HEK293 (cell line): ENCODE measurements at regions not wholly inside any gene's neighbourhood (a gene's known extent, or its start where the extent isn't known, plus 50 kb on each side); places are given as distances from the start of the nearest gene placed in this dataset.

Source experiments
- CTCF ChIA-PET: fragments of 350-600 bp; formaldehyde crosslinking; extraction: SDS; loops from one replicate; lab custom pipeline; 2021; ENCODE audit warnings: antibody characterized with exemption; lab: Yijun Ruan, JAX
- POLR2A ChIA-PET: fragments of 300-600 bp; formaldehyde crosslinking; extraction: SDS; loops from one replicate; lab custom pipeline; 2020; ENCODE audit warnings: antibody characterized with exemption, inconsistent platforms; lab: Yijun Ruan, JAX
- H3K27ac ChIP-seq: fragments of 200-500 bp; sonication (Bioruptor generic); 2 replicates; pipeline ENCODE4 v1.5.1; 2014; ENCODE audit warnings: low read depth, low read length, control low read depth, inconsistent platforms; ENCODE audit errors: extremely low read depth
- H3K36me3 ChIP-seq, 2 experiments: fragments of 200-500 bp in 1 of 2; sonication (Bioruptor generic) in 1 of 2; 1 replicate in 1 of 2; 2 replicates in 1 of 2; pipeline ENCODE4 v1.5.1; 2014 to 2017; ENCODE audit warnings: inconsistent platforms in 2 of 2, low read length in 2 of 2; ENCODE audit not compliant: control insufficient read depth in 2 of 2, insufficient read depth in 1 of 2
- H3K4me1 ChIP-seq: fragments of 200-500 bp; sonication (Bioruptor generic); 2 replicates; pipeline ENCODE4 v1.5.1; 2014; ENCODE audit warnings: mild to moderate bottlenecking, low read length, inconsistent platforms; ENCODE audit not compliant: control insufficient read depth, insufficient read depth
- H3K4me3 ChIP-seq: 2 replicates; pipeline ENCODE4 v1.5.1; 2011; ENCODE audit warnings: low read depth, mild to moderate bottlenecking, control low read depth, low read length, moderate library complexity
- H3K9me3 ChIP-seq: fragments of 200-500 bp; sonication (Bioruptor generic); 2 replicates; pipeline ENCODE4 v1.5.1; 2014; ENCODE audit warnings: low read depth, low read length, inconsistent platforms; ENCODE audit not compliant: control insufficient read depth, insufficient read depth
- CTCF ChIP-seq: fragments of 450-650 bp; formaldehyde crosslinking; IDR thresholded peaks from 2 replicates; pipeline ENCODE4 v1.5.1; 2016; ENCODE audit warnings: missing biosample characterization, missing genetic modification characterization
- HIC1 ChIP-seq: fragments of 450-650 bp; formaldehyde crosslinking; IDR thresholded peaks from 2 replicates; pipeline ENCODE4 v1.5.1; 2016; ENCODE audit warnings: missing biosample characterization, missing genetic modification characterization
- PRDM1 ChIP-seq: fragments of 450-650 bp; formaldehyde crosslinking; IDR thresholded peaks from 2 replicates; pipeline ENCODE4; 2016; ENCODE audit warnings: missing biosample characterization, missing genetic modification characterization
- REPIN1 ChIP-seq: fragments of 450-650 bp; formaldehyde crosslinking; IDR thresholded peaks from 2 replicates; pipeline ENCODE4 v1.5.1; 2017; ENCODE audit warnings: missing biosample characterization, missing genetic modification characterization, low read depth
- ZBTB1 ChIP-seq: fragments of 450-650 bp; formaldehyde crosslinking; IDR thresholded peaks from 2 replicates; pipeline ENCODE4 v1.5.1; 2016; ENCODE audit warnings: missing biosample characterization, missing genetic modification characterization
- ZBTB21 ChIP-seq: fragments of 450-650 bp; formaldehyde crosslinking; IDR thresholded peaks from 2 replicates; pipeline ENCODE4 v1.5.1; 2017; ENCODE audit warnings: missing biosample characterization, missing genetic modification characterization
- ZFP3 ChIP-seq: fragments of 450-650 bp; formaldehyde crosslinking; IDR thresholded peaks from 2 replicates; pipeline ENCODE4 v1.5.1; 2016; ENCODE audit warnings: low read depth, missing biosample characterization, missing genetic modification characterization
- ZNF184 ChIP-seq: fragments of 450-650 bp; IDR thresholded peaks from 2 replicates; pipeline ENCODE4 v1.5.1; 2018; ENCODE audit warnings: missing biosample characterization, mild to moderate bottlenecking, missing genetic modification characterization
- ZNF280D ChIP-seq: fragments of 450-650 bp; formaldehyde crosslinking; IDR thresholded peaks from 2 replicates; pipeline ENCODE4 v1.5.1; 2016; ENCODE audit warnings: missing biosample characterization, missing genetic modification characterization
- ZNF302 ChIP-seq: fragments of 450-650 bp; formaldehyde crosslinking; IDR thresholded peaks from 2 replicates; pipeline ENCODE4 v1.5.1; 2016; ENCODE audit warnings: missing biosample characterization, missing genetic modification characterization, low read depth
- ZNF510 ChIP-seq: fragments of 450-650 bp; formaldehyde crosslinking; IDR thresholded peaks from 2 replicates; pipeline ENCODE4 v1.5.1; 2018; ENCODE audit warnings: mild to moderate bottlenecking, missing genetic modification characterization, missing biosample characterization; ENCODE audit not compliant: insufficient replicate concordance
- ZNF514 ChIP-seq: fragments of 450-650 bp; formaldehyde crosslinking; IDR thresholded peaks from 2 replicates; pipeline ENCODE4 v1.5.1; 2016; ENCODE audit warnings: missing biosample characterization, missing genetic modification characterization
- ZNF621 ChIP-seq: fragments of 450-650 bp; formaldehyde crosslinking; IDR thresholded peaks from 2 replicates; pipeline ENCODE4 v1.5.1; 2017; ENCODE audit warnings: missing biosample characterization, missing genetic modification characterization
- ZNF701 ChIP-seq: fragments of 450-650 bp; formaldehyde crosslinking; IDR thresholded peaks from 2 replicates; pipeline ENCODE4 v1.5.1; 2016; ENCODE audit warnings: missing biosample characterization, missing genetic modification characterization
- TF ChIP-seq, protein P1 (sequence below): fragments of 450-650 bp; formaldehyde crosslinking; IDR thresholded peaks from 2 replicates; pipeline ENCODE4 v1.5.1; 2016; ENCODE audit warnings: missing biosample characterization, missing genetic modification characterization
- TF ChIP-seq, protein P2 (sequence below): fragments of 450-650 bp; formaldehyde crosslinking; IDR thresholded peaks from 2 replicates; pipeline ENCODE4 v1.5.1; 2016; ENCODE audit warnings: missing biosample characterization, missing genetic modification characterization

- TF ChIP-seq, protein P1, sequence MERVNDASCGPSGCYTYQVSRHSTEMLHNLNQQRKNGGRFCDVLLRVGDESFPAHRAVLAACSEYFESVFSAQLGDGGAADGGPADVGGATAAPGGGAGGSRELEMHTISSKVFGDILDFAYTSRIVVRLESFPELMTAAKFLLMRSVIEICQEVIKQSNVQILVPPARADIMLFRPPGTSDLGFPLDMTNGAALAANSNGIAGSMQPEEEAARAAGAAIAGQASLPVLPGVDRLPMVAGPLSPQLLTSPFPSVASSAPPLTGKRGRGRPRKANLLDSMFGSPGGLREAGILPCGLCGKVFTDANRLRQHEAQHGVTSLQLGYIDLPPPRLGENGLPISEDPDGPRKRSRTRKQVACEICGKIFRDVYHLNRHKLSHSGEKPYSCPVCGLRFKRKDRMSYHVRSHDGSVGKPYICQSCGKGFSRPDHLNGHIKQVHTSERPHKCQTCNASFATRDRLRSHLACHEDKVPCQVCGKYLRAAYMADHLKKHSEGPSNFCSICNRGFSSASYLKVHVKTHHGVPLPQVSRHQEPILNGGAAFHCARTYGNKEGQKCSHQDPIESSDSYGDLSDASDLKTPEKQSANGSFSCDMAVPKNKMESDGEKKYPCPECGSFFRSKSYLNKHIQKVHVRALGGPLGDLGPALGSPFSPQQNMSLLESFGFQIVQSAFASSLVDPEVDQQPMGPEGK, result no peak
- TF ChIP-seq ZNF510 (tag by site-specific recombination) (no peak), REPIN1 (no peak), ZNF302 (no peak), ZNF621 (tag by site-specific recombination) (no peak)
Measured at GRCh38 chrX:118189000-118189399, 72.4 kb upstream of the KLHL13 start (continued).

GRCh38 chrX:118189628-118190027, 73.0 kb upstream of the KLHL13 start:
- no peak for TF ChIP-seq PRDM1 (tag by site-specific recombination)
- TF ChIP-seq ZNF510 (tag by site-specific recombination), result no peak
- TF ChIP-seq ZBTB21 (tag by site-specific recombination), result no peak
- TF ChIP-seq ZNF514 (tag by site-specific recombination), result no peak
- TF ChIP-seq ZBTB1 (tag by site-specific recombination), result no peak
- TF ChIP-seq ZNF701 (tag by site-specific recombination), result no peak
- no peak for TF ChIP-seq ZNF184 (tag by site-specific recombination)
- TF ChIP-seq CTCF (tag by site-specific recombination), result no peak
- TF ChIP-seq ZFP3, result no peak
- no peak for TF ChIP-seq HIC1 (tag by site-specific recombination)
- TF ChIP-seq, protein P2, sequence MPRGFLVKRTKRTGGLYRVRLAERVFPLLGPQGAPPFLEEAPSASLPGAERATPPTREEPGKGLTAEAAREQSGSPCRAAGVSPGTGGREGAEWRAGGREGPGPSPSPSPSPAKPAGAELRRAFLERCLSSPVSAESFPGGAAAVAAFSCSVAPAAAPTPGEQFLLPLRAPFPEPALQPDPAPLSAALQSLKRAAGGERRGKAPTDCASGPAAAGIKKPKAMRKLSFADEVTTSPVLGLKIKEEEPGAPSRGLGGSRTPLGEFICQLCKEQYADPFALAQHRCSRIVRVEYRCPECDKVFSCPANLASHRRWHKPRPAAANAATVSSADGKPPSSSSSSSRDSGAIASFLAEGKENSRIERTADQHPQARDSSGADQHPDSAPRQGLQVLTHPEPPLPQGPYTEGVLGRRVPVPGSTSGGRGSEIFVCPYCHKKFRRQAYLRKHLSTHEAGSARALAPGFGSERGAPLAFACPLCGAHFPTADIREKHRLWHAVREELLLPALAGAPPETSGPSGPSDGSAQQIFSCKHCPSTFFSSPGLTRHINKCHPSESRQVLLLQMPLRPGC (tag by site-specific recombination), result no peak
- TF ChIP-seq ZNF280D (tag by site-specific recombination), result no peak
- ChIA-PET POLR2A (no interaction called here), CTCF (interaction anchor here (0.9 kb wide), 1 partner anchor 8 kb away, joined by 3 read pairs; no protein-coding TSS in a partner anchor)
- Histone ChIP-seq H3K4me1 (no peaks in the 10 kb centered on the region), H3K27ac (no peak overlapping the region), H3K36me3 (no peaks in the 10 kb centered on the region), H3K9me3 (no peaks in the 10 kb centered on the region), H3K4me3 (no peak overlapping the region)
